Lower lobe of right lung (tissue), 2 donors: ENCODE measurements at regions not wholly inside any gene's neighbourhood (a gene's known extent, or its start where the extent isn't known, plus 50 kb on each side); places are given as distances from the start of the nearest gene placed in this dataset.

Source experiments
- ATAC-seq, 2 donors: fragments of 200-7000 bp; cut with Tn5 transposase; one replicate each; pipeline ENCODE4 v1.9.1; 2020 to 2022; ENCODE audit warnings: mild to moderate bottlenecking in 2 of 2, moderate library complexity in 2 of 2
- DNase-seq: peaks from one replicate; pipeline ENCODE4 v3.0.0-alpha.2; 2020
- H3K27ac ChIP-seq: fragments of 200-600 bp; one replicate; pipeline ENCODE4 v1.8.0; 2022
- H3K27me3 ChIP-seq: fragments of 200-600 bp; one replicate; pipeline ENCODE4 v1.8.0; 2022; ENCODE audit warnings: low read depth
- H3K36me3 ChIP-seq: fragments of 200-600 bp; one replicate; pipeline ENCODE4 v1.8.0; 2022; ENCODE audit warnings: mild to moderate bottlenecking
- H3K4me1 ChIP-seq: fragments of 200-600 bp; one replicate; pipeline ENCODE4 v1.8.0; 2022
- H3K4me3 ChIP-seq: fragments of 200-600 bp; one replicate; pipeline ENCODE4 v1.8.0; 2022; ENCODE audit warnings: mild to moderate bottlenecking
- H3K9me3 ChIP-seq: fragments of 200-600 bp; one replicate; pipeline ENCODE4 v1.8.0; 2022
- CTCF ChIP-seq: fragments of 200-600 bp; IDR thresholded peaks from one replicate; pipeline ENCODE4 v1.8.0; 2022; ENCODE audit warnings: antibody characterized with exemption, mild to moderate bottlenecking
- intact Hi-C: fragments of 100-400 bp; cut with DNase I; formaldehyde crosslinking; loops from one replicate; pipeline ENCODE4 v1.11.0; 2022
- donor health status: DM: no; HTN: yes; CAD: no; lungs with severe emphysema.

- Histone ChIP-seq H3K27me3 (peaks cover 4% of the 10 kb centered on the region), H3K4me1 (no peaks in the 10 kb centered on the region), H3K4me3 (no peak overlapping the region), H3K9me3 (no peaks in the 10 kb centered on the region), H3K36me3 (no peaks in the 10 kb centered on the region), H3K27ac (no peak overlapping the region)
- DNase-seq (no peak), ATAC-seq (no peak)
- intact Hi-C loops: no loop called here
- TF ChIP-seq CTCF: no peak
Observed at GRCh38 chr10:128306966-128307365, 180.7 kb upstream of the MKI67 start.

DNA sequence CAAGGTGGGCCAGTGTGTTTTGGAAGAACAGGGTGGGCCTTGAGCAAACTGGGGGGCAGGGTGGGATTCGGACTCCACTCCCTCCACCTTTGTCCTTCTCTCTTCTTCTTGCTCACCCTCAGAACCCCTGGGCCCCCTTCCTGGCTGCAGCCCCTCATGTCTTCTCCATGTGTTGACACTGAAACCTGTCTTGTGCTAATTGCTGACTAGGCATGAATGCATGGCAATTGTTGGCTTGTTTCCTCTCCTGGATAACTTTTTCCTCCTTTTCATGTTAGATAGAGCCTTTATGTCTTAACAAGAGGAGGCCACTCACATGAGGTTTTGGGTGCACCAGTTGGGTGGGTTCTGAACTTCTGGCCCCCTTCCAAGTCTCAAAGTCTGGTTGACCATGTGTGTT is 181.6 kb upstream of the MKI67 start:
- Histone ChIP-seq H3K4me1 (no peaks in the 10 kb centered on the region), H3K4me3 (no peak overlapping the region), H3K27me3 (peaks cover 4% of the 10 kb centered on the region), H3K36me3 (no peaks in the 10 kb centered on the region), H3K9me3 (no peaks in the 10 kb centered on the region), H3K27ac (no peak overlapping the region)
- DNase-seq (no peak), ATAC-seq (no peak)
- intact Hi-C loops: no loop called here
- no peak for TF ChIP-seq CTCF

DNA sequence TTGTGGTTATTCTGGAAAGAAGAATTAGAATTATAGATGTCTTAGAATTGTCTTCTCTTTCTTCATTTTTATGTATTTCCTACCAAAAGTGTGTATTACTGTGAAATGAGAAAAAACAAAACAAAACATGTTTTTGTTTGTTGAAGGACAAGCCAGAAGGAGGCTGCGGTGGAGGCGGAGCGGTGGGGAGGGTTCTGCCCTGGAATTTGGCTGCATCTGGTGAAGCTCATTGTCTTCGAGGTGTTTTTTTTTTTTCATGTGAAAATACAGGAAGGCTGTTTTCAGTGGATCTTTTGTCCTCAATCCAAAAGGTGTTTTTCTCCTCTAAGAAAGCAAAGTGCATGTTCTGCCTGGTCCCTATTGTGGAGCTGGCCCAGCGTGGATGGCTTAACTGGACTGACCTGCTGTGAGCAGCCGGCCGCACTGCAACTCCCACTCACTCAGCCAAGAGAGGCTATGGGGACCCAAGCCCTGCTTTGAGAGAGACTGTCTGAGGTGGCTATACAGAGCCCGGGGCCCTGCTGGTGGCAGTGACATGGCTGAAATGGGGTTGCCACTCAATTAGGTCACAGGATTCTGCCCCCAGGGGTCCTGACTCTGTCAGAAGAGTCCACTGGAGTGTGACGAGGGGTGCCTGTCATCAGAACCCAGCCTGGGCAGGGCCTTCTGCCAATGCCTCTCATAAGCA is 184.9 kb upstream of the MKI67 start:
- ATAC-seq: no peak
- Histone ChIP-seq H3K27me3 (peaks cover 4% of the 10 kb centered on the region), H3K36me3 (no peaks in the 10 kb centered on the region), H3K9me3 (no peaks in the 10 kb centered on the region), H3K27ac (no peak overlapping the region), H3K4me3 (no peak overlapping the region), H3K4me1 (no peaks in the 10 kb centered on the region)
- intact Hi-C loops: no loop called here
- no peak for TF ChIP-seq CTCF
- no peak for DNase-seq

DNA sequence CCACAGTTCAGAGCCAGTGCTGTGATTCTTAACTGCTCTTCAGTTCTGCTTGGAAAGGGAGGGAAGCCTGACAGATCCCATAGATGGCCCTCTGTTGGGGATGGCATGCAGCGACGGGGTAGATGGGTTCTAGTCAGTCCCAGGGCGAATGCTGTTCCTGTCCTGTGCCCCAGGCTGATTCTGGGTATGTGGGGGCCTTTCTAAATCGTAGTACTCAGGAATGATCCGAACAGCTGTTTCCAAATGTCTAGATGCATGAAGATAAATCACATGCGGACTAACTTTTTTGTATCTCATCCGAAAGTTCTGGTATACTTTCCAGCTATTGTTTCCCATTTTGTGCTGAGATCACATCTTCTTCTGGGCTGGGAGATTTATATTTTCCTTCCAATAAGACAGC is 186.0 kb upstream of the MKI67 start:
- no peak overlapping the region for H3K27ac ChIP-seq
- no peaks in the 10 kb centered on the region for H3K36me3 ChIP-seq
- H3K4me3 ChIP-seq: no peak overlapping the region
- H3K27me3 ChIP-seq: peaks cover 4% of the 10 kb centered on the region
- H3K4me1 ChIP-seq: no peaks in the 10 kb centered on the region
- no peaks in the 10 kb centered on the region for H3K9me3 ChIP-seq
- ATAC-seq: no peak
- DNase-seq: no peak
- TF ChIP-seq CTCF: no peak
- intact Hi-C loops: no loop called here

DNA sequence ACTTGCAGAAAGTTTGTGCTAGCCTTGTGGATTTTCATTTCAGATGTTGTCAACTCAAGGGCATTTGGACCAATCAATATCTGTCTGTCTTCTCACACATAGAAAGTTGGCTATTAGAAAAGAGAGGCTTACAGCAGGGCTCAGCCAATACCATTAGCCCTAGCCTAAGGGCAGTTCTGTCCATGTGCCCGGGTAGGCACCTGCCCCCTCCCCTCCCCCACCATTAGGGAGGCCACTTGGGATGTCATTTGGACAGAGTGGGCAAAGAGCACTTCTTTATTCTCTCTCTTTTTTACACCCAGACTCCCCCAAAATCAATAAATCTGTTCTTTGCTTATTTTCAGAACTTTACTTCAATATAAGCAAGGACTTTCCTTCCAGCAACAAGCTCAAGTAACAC is 188.5 kb upstream of the MKI67 start:
- Histone ChIP-seq H3K27me3 (no peaks in the 10 kb centered on the region), H3K36me3 (no peaks in the 10 kb centered on the region), H3K9me3 (no peaks in the 10 kb centered on the region), H3K4me3 (no peak overlapping the region), H3K4me1 (no peaks in the 10 kb centered on the region), H3K27ac (no peak overlapping the region)
- intact Hi-C loops: no loop called here
- no peak for TF ChIP-seq CTCF
- ATAC-seq (no peak), DNase-seq (no peak)
